Activated CD4-positive, CD25-positive, alpha-beta regulatory T cell (primary cell): ENCODE measurements at regions not wholly inside any gene's neighbourhood (a gene's known extent, or its start where the extent isn't known, plus 50 kb on each side); places are given as distances from the start of the nearest gene placed in this dataset.

Source experiments
- DNase-seq, 4 experiments: peaks; one replicate each; lab custom pipeline; 2025; lab: John Stamatoyannopoulos, UW

- DNase-seq = no peak
These were observed 162.7 kb upstream of the ID2 start for GRCh38 chr2:8518979-8519668.

- no peak for DNase-seq
These were observed 161.0 kb upstream of the ID2 start for GRCh38 chr2:8520791-8521344.

- DNase-seq = no peak
These were observed 159.2 kb upstream of the ID2 start for GRCh38 chr2:8522687-8523086.

GRCh38 chr2:8524388-8524787, 157.5 kb upstream of the ID2 start:
- no peak for DNase-seq

- DNase-seq = no peak
These were observed 157.0 kb upstream of the ID2 start for GRCh38 chr2:8524823-8525222.

- DNase-seq = no peak
These were observed 156.6 kb upstream of the ID2 start for GRCh38 chr2:8525236-8525581.

- no peak for DNase-seq
These were observed 156.1 kb upstream of the ID2 start for GRCh38 chr2:8525582-8526402.

GRCh38 chr2:8526403-8526696, 155.5 kb upstream of the ID2 start:
- DNase-seq = no peak

- no peak for DNase-seq
These were observed 154.8 kb upstream of the ID2 start for GRCh38 chr2:8527031-8527430.

GRCh38 chr2:8527676-8528075, 154.2 kb upstream of the ID2 start:
- DNase-seq = no peak

GRCh38 chr2:8528863-8529262, 153.0 kb upstream of the ID2 start:
- DNase-seq = no peak

GRCh38 chr2:8529706-8530277, 152.1 kb upstream of the ID2 start:
- no peak for DNase-seq

GRCh38 chr2:8531481-8531880, 150.4 kb upstream of the ID2 start:
- DNase-seq = no peak

- DNase-seq = no peak
These were observed 149.4 kb upstream of the ID2 start for GRCh38 chr2:8532438-8532837.

- DNase-seq = no peak
These were observed 147.9 kb upstream of the ID2 start for GRCh38 chr2:8533923-8534322.

GRCh38 chr2:8534386-8534728, 147.5 kb upstream of the ID2 start:
- DNase-seq = no peak

- DNase-seq = no peak
These were observed 147.0 kb upstream of the ID2 start for GRCh38 chr2:8534729-8535468.

- DNase-seq = no peak
These were observed 146.4 kb upstream of the ID2 start for GRCh38 chr2:8535469-8535795.

- no peak for DNase-seq
These were observed 145.8 kb upstream of the ID2 start for GRCh38 chr2:8535821-8536685.

GRCh38 chr2:8536686-8537561, 144.9 kb upstream of the ID2 start:
- DNase-seq = no peak
